GM10248 (cell line): ENCODE measurements at regions not wholly inside any gene's neighbourhood (a gene's known extent, or its start where the extent isn't known, plus 50 kb on each side); places are given as distances from the start of the nearest gene placed in this dataset.

ENCODE experiments used
- CTCF ChIA-PET: fragments of 300-600 bp; sonication (Branson Sonifier 250); formaldehyde crosslinking; extraction: SDS; loops from one replicate; lab custom pipeline; 2021; ENCODE audit warnings: antibody characterized with exemption; lab: Yijun Ruan, JAX
- POLR2A ChIA-PET: fragments of 350-650 bp; sonication (Branson Sonifier 250); formaldehyde crosslinking; extraction: SDS; loops from one replicate; lab custom pipeline; 2020; ENCODE audit warnings: antibody characterized with exemption; lab: Yijun Ruan, JAX
- DNase-seq: peaks from one replicate; pipeline ENCODE4 v3.0.0; 2012; ENCODE audit errors: extremely low spot score
- TF ChIP-seq, protein P1 (sequence below): IDR thresholded peaks from 2 replicates; pipeline ENCODE4 v1.5.1; 2012; ENCODE audit warnings: mild to moderate bottlenecking, low read depth; ENCODE audit errors: extremely low read depth, missing control alignments, control extremely low read depth

DNA sequence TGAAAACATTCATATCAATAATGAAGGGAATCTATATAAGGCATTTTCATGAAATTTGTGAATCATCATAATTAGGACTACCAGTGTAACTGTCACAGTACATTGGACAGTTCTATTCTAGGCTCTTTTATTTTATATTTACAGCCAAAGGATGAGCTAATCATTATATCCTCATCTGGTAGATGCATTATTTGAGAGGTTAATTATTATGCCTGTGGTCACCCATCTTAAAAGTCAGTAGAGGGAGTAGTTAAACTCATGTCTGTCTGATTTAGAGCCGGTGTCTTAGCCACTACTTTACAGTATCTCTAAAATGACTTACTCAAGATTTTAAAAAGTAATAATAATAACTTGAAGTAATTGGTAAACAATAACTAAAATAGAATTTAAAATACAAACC is 899.3 kb upstream of the MAP3K7 start:
- TF ChIP-seq, protein P1, sequence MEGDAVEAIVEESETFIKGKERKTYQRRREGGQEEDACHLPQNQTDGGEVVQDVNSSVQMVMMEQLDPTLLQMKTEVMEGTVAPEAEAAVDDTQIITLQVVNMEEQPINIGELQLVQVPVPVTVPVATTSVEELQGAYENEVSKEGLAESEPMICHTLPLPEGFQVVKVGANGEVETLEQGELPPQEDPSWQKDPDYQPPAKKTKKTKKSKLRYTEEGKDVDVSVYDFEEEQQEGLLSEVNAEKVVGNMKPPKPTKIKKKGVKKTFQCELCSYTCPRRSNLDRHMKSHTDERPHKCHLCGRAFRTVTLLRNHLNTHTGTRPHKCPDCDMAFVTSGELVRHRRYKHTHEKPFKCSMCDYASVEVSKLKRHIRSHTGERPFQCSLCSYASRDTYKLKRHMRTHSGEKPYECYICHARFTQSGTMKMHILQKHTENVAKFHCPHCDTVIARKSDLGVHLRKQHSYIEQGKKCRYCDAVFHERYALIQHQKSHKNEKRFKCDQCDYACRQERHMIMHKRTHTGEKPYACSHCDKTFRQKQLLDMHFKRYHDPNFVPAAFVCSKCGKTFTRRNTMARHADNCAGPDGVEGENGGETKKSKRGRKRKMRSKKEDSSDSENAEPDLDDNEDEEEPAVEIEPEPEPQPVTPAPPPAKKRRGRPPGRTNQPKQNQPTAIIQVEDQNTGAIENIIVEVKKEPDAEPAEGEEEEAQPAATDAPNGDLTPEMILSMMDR, result no peak
- DNase-seq, result no peak
- ChIA-PET CTCF (interaction anchor here (0.9 to 1.6 kb wide), 4 partner anchors 9 to 12 kb away, joined by 3 to 7 read pairs (median 6); no protein-coding TSS in a partner anchor), POLR2A (no interaction called here)

DNA sequence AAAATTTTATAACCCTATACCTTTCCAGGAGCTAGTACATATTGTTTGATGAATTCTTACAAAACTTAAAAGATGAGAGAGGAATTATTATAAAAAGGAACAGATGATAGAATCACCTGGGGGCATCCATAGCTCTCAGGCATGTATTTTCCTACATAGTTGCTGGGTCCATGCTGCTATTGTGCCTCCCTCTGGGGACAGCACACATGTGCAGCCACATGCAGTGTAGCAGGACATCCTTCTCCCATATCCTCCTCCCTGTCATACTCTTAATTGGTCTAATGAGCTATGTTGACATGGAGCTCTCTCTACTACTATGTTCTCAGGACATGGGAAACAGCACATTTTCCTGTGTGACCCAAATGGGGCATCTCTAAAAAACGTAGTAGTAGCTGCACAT is 898.2 kb upstream of the MAP3K7 start:
- POLR2A ChIA-PET, result no interaction called here
- TF ChIP-seq, protein P1, result no peak
- DNase-seq, result no peak
- CTCF ChIA-PET, result interaction anchor here (1.4 to 1.9 kb wide), 5 partner anchors 10 to 154 kb away, joined by 3 to 5 read pairs (median 4); no protein-coding TSS in a partner anchor

GRCh38 chr6:91483415-91484105 is 896.7 kb upstream of the MAP3K7 start:
- ChIA-PET POLR2A (no interaction called here), CTCF (interaction anchor here (1.0 to 1.9 kb wide), 4 partner anchors 9 to 153 kb away, joined by 3 to 5 read pairs (median 4); no protein-coding TSS in a partner anchor)
- TF ChIP-seq, protein P1, result no peak
- no peak for DNase-seq

DNA sequence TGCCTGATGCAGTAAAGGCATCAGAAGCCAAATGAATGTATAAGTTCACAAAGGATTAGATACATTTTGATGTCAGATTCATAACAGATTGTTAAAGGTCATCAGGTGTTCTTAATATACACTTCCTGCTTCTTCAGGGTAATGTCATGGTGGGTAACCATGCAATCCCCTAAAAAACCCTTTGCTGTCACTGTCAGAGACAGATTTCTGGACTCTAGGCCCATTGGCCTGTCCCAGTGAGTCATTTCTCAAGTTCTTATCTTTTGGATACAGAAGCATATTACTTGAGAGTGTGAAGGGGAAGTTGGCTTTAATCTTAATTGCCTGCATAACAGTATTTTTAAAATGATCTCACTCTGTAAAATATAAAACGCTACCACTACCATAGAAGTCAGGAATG is 895.6 kb upstream of the MAP3K7 start:
- CTCF ChIA-PET, result no interaction called here
- peak; percentile 10 for DNase-seq
- TF ChIP-seq, protein P1, result no peak
- POLR2A ChIA-PET, result no interaction called here

- ChIA-PET CTCF (interaction anchor here (0.8 to 1.3 kb wide), 2 partner anchors 17 to 151 kb away, joined by 3 read pairs; no protein-coding TSS in a partner anchor), POLR2A (no interaction called here)
- TF ChIP-seq, protein P1, result no peak
- no peak for DNase-seq
Measured at GRCh38 chr6:91480402-91480801, 893.5 kb upstream of the MAP3K7 start.

DNA sequence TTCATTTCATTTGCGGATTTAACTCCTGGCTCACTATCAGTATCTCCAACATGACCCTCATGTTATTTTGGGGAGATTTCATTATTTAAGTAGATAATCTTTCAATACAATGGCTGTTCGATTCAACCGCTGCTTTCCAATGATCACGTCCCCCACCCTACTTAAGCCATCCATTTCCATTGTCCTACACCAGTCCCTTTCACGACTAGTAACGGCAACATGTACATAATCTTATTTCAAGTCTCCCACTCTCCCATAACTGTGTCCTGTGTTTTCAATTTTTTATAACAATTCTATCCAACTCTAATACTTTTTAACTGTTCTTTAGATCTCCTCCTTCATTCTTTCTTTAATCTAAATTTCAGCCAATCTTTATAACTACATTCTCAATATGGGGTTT is 890.8 kb upstream of the MAP3K7 start:
- ChIA-PET POLR2A (no interaction called here), CTCF (no interaction called here)
- DNase-seq, result no peak
- TF ChIP-seq, protein P1, result no peak
